Activated CD8-positive, alpha-beta memory T cell treated with anti-CD3 and anti-CD28 coated beads for 1 hour (primary cell): ENCODE measurements at regions not wholly inside any gene's neighbourhood (a gene's known extent, or its start where the extent isn't known, plus 50 kb on each side); places are given as distances from the start of the nearest gene placed in this dataset.

Experiments
- DNase-seq, 2 donors: peaks; one replicate each; pipeline ENCODE4 v3.0.0-alpha.2; 2020; ENCODE audit warnings: low read depth in 1 of 2; ENCODE audit errors: extremely low read depth in 1 of 2

DNA sequence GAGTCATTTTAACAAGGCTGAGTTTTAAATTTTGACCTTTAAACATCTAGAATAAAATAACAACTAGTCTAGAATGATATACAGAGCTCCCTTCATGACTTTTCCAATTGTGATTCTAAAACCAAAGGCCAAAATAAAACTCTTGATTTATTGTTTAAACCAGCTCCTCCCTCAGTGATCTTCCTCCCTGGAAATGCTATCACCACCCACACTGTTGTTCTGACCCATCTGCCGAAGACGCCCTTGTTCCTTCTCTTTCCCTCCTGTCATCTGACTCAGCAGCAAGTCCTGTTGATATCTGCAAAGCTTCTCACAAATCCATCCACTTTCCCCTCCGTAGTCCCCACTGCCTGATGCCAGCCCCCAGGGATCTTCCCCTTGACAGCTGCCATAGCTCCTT, 231.6 kb upstream of the DYNLRB2 start:
- no peak for DNase-seq

DNA sequence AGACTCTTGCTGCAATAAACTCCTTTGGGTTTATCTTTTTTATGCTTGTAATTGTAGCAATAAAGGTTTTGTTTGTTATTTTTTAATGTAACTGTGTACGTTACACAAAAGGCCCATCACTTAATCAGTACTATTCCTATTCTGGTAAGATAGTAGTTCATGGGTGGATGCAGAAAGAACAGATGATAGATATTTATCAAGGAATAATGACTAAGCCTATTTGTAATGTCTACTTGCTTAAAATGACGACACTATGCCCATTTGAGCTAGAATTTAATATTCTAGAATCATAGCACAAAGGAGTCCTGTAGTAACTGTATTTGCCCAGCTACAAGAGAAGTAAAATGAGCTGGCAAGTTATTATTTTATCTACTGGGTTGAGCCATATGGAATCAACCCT, 235.4 kb upstream of the DYNLRB2 start:
- no peak for DNase-seq

DNA sequence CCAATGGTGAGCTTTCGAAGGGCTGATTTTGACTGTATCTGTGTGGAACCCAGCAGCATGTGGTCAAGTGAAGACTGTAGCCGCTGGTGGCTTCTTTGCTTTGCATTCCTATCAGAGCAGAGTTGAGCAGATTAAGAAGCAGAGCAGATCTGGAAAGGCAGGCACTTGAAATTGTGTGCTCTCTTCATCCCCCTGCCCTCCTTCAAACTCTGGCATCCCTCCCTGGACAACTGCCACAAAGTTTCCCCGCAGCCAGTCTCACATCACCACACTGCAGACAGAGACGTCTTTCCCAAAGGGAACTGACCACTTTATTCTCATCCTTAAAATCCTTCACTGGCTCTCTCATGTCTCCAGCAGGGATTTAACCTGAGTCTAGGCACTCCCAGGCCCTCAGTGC, 237.1 kb upstream of the DYNLRB2 start:
- DNase-seq = no peak

DNA sequence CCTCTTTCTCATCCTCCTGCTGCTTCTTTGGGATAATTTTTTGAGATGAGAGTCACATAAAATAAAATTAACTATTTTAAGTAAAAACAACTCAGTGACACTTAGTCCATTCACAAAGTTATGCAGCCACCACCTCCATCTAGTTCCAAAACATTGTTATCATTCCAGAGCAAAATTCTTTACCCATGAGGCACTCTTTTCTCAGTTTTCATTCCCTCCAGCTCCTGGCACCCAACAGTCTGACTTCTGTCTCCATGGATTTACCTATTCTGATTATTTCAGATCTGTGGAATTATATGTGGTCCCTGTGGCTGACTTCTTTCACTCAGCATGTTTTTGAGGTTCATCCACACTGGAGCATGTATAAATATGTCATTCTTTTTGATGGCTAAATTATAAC, 239.9 kb upstream of the DYNLRB2 start:
- no peak for DNase-seq

DNA sequence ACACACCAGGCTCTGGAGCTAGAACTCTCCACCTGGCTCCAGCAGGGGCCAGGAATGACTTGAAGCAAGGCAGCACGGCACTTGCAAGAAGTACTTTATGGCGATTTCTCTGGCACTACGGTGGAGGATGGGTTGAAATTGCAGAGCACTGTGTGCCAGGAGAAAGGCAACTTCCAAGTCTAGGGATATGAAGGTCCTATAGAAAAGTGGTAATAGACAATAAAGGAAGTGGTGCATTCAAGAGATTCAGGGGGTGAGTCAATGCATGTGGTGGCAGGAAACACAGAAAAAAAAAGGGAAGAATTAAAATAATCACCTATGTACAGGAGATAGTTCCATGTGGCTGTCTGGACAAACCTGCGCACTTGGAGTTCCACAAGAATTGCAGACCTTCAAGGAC, 240.3 kb upstream of the DYNLRB2 start:
- no peak for DNase-seq

DNA sequence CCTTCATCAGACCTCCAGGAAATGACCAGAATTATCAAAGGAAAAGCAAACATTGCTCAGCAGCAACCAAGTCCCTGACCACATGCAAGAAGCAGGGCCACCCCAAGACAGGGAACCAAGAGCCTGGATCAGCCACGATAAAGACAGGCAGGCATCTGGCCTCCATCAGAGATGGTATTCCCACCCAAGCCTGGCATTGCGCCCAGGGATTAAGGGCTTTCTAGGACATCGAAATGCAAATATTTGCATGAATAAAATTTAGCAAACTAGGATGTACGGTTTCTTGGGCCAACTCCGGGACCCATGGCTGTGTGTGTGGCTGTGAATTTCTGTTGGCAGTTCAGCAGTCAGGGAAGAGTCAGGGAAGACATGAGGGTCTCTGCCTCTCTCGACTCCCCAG, 241.4 kb upstream of the DYNLRB2 start:
- DNase-seq = no peak

DNA sequence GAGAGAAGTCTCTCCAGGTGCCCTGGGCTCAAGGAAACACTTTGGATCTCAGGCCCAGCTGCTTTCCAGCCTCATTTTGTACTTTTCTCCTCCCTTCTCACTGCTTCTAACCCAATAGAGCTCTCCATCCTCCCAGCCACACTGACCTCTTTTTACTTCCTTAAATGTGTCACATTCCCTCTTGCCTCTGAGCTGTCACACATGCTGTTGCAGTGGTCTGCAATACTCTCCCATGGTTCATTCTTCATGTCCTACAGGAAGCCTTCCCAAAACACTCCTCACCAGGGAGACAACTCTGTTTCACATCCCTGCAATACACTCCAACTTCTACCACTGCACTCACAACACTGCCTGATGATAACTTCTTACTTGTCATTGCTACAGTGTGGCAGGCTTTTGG, 242.1 kb upstream of the DYNLRB2 start:
- DNase-seq = no peak

DNA sequence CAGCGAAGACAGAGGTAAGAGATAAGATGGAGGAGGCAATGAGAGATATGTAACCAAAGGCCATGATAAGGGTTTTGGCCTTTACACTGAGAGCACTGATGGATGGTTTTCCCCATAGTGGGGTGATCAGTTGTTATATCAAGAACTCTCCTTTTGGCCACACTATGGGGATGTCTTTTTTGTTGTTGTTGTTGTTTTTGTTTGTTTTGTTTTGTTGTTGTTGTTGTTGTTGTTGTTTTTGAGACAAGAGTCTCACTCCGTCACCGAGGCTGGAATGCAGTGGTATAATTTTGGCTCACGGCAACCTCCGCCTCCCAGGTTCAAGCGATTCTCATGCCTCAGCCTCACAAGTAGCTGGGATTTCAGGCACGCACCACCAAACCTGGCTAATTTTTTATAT, 244.8 kb upstream of the DYNLRB2 start:
- DNase-seq = no peak

DNA sequence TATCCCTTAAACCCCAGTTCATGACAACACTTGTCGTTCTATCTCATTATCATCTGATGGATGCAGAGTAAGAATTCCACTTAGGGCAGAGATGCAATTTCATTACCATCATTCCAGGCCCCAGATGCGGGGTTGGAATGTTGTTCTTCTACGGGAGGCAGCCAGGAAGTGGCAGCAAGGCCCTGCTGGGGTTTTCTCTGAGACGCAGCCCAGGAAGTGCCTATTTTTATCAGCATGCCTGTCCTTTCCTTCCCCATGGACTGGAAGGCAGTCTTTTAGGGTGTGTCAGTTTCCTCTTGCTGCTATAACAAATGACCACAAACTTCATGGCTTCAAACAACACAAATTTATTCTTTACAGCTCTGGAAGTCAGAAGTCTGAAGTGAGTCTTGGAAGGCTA, 246.6 kb upstream of the DYNLRB2 start:
- DNase-seq = no peak

DNA sequence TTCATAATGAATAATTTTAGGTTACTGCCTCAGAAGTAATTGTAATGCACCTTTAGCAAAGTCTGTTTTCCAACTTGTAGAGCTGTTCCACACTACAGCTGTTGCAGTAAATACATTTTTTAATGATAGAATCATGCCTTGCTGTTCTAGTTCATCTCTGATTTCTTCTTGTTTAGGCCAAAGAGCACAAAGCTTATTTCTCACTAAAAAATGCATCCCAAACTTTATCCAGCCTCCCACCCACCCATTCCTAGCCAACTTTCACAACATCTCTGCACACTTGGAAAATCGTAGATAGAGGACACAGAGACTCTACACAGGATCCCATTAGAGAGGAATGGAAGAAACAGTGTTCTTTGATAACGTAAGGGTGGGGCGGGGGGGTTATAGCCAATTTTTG, 252.2 kb upstream of the DYNLRB2 start:
- no peak for DNase-seq

DNA sequence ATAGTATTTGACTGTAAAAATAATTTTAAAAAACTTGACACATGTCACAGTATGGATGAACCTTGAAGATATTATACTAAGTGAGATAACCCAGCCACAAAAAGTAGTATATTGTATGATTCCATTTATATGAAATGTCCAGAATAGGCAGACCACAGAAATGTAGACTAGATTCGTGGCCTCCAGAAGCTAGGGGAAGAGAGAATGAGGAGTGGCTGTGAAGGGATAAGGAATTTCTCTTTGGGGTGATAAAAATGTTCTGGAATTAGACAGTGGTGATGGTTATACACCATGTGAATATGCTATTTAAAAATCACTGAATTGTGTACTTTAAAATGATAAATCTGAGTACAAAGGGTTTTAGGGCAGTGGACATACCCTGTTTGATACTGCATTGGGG, 253.1 kb upstream of the DYNLRB2 start:
- DNase-seq = no peak

DNA sequence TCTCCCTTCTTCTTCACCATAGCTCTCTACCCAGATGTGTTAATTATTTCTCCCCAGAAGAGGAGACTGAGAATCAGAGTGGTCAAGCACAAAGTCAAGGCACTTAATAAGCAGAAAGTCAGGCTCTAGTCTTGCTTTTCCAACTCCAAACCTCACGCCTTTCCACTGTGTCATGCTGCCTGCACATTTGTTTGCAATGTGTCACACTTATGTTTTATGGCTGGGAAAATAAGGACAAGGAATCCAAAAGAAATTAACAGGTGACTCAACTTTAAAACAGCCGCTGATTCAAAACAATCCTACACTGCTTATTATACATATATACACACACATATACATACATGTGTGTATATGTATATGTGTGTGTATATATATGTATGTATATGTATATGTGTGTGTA, 255.7 kb upstream of the DYNLRB2 start:
- DNase-seq = no peak

DNA sequence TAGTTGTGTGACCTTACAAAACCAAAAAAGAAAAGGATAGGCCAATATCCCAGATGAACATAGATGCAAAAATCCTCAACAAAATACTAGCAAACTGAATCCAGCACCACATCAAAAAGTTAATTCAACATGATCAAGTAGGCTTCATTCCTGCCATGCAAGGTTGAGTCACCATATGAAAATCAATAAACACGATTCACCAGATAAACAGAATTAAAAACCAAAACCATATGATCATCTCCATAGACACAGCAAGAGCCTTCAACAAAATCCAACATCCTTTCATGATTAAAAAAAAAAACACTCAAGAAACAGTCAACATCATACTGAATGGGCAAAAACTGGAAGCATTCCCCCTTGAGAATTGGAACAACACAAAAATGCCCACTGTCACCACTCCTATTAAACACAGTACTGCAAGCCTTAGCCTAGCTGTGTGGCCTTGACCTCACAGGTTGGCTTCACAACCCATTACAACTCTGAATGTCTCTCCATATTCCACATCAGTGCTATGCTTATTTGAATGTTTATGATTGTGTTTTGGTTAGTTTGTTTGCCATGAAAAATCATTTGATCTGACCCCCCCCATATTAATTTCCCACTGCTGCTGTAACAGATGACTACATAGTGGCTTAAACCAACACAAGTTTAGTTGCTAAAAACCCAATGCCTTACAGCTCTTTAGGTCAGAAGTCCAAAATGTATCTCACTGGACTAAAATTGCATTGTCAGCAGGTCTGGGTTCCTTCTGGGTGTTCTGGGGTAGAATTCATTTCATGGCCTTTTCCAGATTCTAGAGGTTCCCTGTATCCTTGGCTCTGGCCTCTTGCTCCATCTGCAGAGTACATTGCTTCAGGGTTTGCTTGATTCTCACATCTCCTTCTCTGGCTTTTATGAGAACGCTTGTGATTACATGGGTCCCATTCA, 257.1 kb upstream of the DYNLRB2 start:
- DNase-seq = no peak

DNA sequence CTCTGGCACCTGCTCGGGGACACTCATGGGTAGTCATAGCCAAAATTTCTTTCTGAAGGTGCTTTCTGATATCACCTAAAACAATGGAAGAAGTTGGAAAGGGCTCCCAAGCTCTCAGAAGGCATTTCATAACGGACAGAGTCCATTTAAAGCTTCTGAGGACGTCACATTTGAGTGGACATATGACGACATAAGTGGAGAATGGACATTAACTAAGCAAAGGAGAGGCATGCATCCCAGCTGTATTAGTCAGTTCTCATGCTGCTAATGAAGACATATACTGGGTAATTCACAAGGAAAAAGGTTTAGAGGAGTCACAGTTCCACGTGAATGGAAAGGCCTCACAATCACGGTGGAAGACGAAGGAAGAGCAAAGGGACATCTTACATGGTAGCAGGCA, 260.2 kb upstream of the DYNLRB2 start:
- DNase-seq = no peak

DNA sequence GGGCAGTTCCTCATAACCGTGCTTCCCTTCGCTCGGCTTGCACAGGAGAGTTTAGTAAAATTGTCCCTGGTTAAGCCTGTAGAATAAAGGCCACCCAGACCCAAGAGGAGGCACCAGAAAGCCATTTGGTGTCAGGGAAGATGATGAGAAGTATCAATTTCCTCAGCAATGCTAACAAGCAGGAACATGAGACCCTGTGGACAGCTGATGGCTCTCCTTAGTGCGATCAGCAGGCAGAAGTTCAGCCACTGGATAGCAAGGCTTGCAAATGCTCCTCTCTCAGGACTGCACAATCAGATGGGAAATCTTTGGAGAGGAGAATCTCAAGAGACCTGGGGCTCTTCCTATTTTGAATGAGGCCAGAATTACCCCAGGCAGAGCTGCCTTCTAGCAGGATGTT, 261.1 kb upstream of the DYNLRB2 start:
- no peak for DNase-seq

DNA sequence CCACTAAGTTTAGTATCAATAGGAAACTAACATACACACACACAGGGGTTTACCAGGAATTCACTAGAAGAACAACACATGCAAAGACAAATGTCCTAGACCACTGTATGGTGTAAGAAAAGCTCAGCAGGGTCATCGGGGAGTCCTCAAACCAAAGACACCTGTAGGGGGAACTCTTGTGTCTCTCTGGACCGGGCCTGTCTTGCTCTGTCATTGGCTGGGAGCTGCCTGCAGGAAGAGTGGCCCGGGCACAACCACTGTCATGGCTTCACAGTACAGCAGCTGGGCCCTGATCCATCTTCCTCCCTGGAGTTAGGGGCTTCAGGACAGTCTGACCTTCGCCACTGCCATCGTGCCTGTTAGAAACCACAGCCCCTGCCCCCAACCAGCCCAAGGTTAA, 263.6 kb upstream of the DYNLRB2 start:
- DNase-seq = no peak

DNA sequence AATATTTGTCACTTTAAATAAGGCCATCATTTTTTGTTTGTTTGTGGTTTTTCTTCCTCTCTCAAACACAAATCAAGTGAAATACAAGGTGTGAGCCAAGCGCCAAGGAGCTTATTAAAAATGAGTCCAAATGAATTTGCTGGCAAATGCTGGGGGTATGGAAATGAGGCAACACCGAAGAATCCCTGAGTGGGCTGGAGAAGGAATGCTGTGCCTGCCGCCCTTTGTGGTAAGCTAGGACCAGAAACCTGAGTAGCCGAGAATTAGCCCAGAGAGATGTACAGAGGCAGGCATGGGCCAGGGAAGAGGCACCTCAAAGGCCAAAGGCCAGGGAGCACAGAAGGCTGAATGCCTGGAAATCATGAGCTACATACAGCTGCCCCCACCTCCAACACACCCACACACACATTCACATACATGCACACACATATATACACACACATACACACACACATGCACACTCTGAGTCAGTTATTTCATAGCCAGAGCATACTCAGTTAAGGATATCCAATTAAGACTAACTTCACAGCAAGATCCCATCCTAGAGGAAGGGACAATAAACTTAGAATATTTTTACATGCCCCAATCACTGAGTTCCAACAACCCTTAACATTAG, 266.1 kb upstream of the DYNLRB2 start:
- DNase-seq = no peak

DNA sequence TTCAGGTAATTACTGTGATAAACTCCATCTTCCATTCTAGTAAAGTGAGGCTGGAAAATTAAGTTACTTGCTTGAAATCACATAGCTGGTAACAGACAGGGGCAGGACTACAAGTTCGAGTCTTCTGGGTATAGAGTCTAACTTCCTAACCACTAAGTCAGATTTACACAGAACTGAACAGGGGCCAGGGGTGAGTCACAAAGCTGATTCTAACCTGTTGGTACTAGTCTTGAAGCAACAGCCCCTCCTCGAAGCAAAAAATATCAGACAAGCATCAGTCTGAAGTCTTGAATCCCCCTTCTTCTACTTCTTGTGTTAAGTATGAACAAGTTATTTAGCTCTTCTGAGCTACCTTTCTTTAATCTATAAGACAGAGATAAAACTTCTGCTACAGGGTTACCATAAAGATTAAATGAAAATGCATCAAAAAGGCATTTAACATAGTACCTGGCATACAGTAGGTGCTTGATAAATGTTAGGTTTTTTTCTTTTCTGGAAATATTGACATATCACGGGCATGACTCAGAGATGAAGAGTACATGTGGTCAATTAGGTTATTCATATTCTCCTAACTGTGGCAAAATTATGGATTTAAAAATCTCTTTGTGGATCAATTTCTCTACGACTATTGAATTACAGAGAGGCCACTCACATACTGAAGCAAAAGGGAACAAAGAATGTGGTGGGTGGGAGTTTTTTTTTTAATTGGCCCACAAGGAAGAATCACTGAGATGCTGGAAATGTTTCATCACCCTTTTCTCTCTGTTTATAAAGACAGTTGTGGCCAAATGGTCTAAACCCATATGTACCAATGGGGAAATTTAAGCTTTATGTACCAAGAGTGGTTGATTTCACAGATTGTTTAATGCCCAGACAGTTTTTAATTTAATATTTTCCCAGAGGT, 266.9 kb upstream of the DYNLRB2 start:
- no peak for DNase-seq

DNA sequence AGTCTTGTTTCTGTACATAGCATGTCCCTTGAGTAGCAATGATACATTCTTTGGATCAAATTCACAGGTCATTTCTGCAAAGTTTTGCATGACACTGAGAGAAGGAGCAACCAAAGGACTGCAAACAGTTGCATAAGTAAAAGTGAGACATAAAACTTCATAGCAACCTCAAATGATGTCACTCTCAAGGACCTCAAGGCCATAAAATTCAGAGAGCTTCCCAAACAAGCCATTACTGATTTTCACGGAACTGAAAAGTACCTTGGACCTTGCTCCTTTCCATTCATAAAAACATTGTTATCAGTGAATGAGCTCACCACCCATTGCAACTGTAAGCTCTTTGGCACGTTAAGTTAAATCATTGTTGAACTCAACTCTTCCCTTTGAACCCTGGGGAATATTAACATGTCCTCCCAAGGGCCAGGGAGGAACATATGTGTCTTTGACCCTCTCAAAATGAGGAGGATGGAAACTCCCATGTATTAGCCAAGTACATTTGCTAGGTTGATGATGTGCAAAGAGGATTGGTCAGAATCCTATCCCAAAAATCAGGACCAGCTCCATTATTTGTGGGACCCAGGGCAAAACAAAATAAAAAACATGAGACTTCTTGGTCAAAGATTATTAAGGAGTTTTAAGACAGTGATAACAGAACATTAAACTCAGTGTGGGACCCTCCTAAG, 275.0 kb upstream of the DYNLRB2 start:
- no peak for DNase-seq

DNA sequence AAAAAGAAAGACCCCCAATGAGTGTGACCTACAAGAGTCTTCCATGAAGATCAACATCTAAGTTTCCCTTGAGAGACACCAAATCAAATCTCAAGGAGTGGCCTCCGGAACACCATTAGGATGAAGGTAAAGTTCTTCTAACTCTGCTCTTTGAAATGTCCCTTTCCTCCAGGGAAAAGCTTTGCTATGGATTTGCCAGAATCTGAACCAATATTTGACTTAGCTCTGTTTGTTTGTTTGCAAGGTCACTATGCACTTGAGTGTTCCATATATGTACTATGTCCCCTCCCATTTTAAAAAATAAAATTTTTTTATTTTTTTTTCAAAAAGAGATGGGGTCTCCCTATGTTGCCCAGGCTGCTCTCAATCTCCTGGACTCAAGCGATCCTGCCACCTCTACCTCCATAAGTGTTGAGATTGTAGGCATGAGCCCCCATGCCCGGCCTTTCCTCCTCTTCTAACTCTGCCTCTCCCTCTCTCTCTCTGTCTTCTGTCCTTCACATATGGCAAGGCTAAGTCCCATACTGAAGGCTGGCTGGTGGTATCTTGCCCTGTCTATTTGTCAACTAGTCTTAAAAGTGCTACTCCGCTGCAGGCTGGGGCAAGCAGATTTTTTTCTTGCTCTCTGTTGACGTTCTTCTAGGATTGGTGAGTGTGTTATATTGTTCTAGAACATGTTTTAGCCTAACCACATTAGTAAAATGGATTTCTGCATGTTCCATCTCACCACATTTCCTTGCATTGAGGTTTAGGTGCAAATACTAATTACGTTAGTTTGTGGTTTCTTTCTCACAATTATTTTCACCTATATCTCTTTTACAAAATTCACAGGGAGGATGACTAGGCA, 276.7 kb upstream of the DYNLRB2 start:
- no peak for DNase-seq
